Fibroblast of mammary gland (primary cell): ENCODE measurements at regions not wholly inside any gene's neighbourhood (a gene's known extent, or its start where the extent isn't known, plus 50 kb on each side); places are given as distances from the start of the nearest gene placed in this dataset.
"Not testable (repeated sequence)": the region's sequence is repeated elsewhere in the genome, so short reads cannot be mapped to it uniquely, and the experiment has no call there.

Experiments used
- DNase-seq: peaks from one replicate; pipeline ENCODE4 v3.0.0-alpha.2; 2010; ENCODE audit warnings: low read depth
- H3K4me3 ChIP-seq: 2 replicates; pipeline ENCODE4 v1.5.1; 2011; ENCODE audit warnings: low read depth, mild to moderate bottlenecking, low read length, moderate library complexity; ENCODE audit not compliant: control insufficient read depth
- CTCF ChIP-seq: conservative IDR thresholded peaks from 2 replicates; pipeline ENCODE4 v1.5.1; 2011; ENCODE audit warnings: low read depth, low read length, inconsistent platforms; ENCODE audit not compliant: control insufficient read depth, insufficient read depth

GRCh38 chr14:106094654-106095189, 568.3 kb downstream of the TMEM121 start:
- no peak overlapping the region for H3K4me3 ChIP-seq
- TF ChIP-seq CTCF, result no peak
- no peak for DNase-seq

GRCh38 chr14:106107703-106108102, 581.3 kb downstream of the TMEM121 start:
- DNase-seq, result no peak
- no peak for TF ChIP-seq CTCF
- no peak overlapping the region for H3K4me3 ChIP-seq

- TF ChIP-seq CTCF, result no peak
- no peak for DNase-seq
- no peak overlapping the region for H3K4me3 ChIP-seq
Observed at GRCh38 chr14:106109337-106109736, 583.0 kb downstream of the TMEM121 start.

- TF ChIP-seq CTCF, result no peak
- no peak overlapping the region for H3K4me3 ChIP-seq
- DNase-seq, result no peak
Observed at GRCh38 chr14:106115401-106115800, 589.0 kb downstream of the TMEM121 start.

GRCh38 chr14:106116339-106116930, 590.1 kb downstream of the TMEM121 start:
- not testable (repeated sequence) for H3K4me3 ChIP-seq, DNase-seq

GRCh38 chr14:106120101-106120500, 593.7 kb downstream of the TMEM121 start:
- H3K4me3 ChIP-seq, result no peak overlapping the region
- DNase-seq, result no peak
- TF ChIP-seq CTCF, result no peak

GRCh38 chr14:106129274-106129673, 602.9 kb downstream of the TMEM121 start:
- H3K4me3 ChIP-seq, result no peak overlapping the region
- no peak for TF ChIP-seq CTCF
- no peak for DNase-seq

- DNase-seq, H3K4me3 ChIP-seq: not testable (repeated sequence)
Observed at GRCh38 chr14:106129904-106130661, 603.7 kb downstream of the TMEM121 start.

GRCh38 chr14:106133126-106133525, 606.7 kb downstream of the TMEM121 start:
- H3K4me3 ChIP-seq, DNase-seq: not testable (repeated sequence)
